Right atrium auricular region (tissue), 2 donors: ENCODE measurements at regions not wholly inside any gene's neighbourhood (a gene's known extent, or its start where the extent isn't known, plus 50 kb on each side); places are given as distances from the start of the nearest gene placed in this dataset.

ENCODE experiments used
- DNase-seq: peaks from one replicate; pipeline ENCODE4 v3.0.0-alpha.2; 2019; ENCODE audit warnings: low spot score
- H3K27ac ChIP-seq, 2 donors: fragments of 200-600 bp; sonication (generic); 1 replicate in 1 of 2; 2 replicates in 1 of 2; pipeline ENCODE4 v1.5.1; 2016 to 2019
- H3K27me3 ChIP-seq, 2 donors: fragments of 200-600 bp; sonication (generic); one replicate each; pipeline versions ENCODE4 v1.5.1 to v1.6.0; 2017 to 2019
- H3K36me3 ChIP-seq: fragments of 200-600 bp; sonication (generic); one replicate; pipeline ENCODE4 v1.5.1; 2016
- H3K4me1 ChIP-seq, 2 donors: fragments of 200-600 bp; sonication (generic); one replicate each; pipeline versions ENCODE4 v1.5.1 to v1.6.0; 2017 to 2019
- H3K4me3 ChIP-seq, 2 donors: fragments of 200-600 bp; sonication (generic); 1 replicate in 1 of 2; 2 replicates in 1 of 2; pipeline ENCODE4 v1.5.1; 2017 to 2019; ENCODE audit warnings: mild to moderate bottlenecking in 1 of 2, moderate library complexity in 1 of 2
- H3K9me3 ChIP-seq, 2 donors: fragments of 200-600 bp; sonication (generic); one replicate each; pipeline ENCODE4 v1.5.1; 2019
- CTCF ChIP-seq, 2 donors: fragments of 200-600 bp; sonication (generic); IDR thresholded peaks; one replicate each; pipeline ENCODE4 v1.5.1; 2019; ENCODE audit warnings: antibody characterized with exemption in 2 of 2

DNA sequence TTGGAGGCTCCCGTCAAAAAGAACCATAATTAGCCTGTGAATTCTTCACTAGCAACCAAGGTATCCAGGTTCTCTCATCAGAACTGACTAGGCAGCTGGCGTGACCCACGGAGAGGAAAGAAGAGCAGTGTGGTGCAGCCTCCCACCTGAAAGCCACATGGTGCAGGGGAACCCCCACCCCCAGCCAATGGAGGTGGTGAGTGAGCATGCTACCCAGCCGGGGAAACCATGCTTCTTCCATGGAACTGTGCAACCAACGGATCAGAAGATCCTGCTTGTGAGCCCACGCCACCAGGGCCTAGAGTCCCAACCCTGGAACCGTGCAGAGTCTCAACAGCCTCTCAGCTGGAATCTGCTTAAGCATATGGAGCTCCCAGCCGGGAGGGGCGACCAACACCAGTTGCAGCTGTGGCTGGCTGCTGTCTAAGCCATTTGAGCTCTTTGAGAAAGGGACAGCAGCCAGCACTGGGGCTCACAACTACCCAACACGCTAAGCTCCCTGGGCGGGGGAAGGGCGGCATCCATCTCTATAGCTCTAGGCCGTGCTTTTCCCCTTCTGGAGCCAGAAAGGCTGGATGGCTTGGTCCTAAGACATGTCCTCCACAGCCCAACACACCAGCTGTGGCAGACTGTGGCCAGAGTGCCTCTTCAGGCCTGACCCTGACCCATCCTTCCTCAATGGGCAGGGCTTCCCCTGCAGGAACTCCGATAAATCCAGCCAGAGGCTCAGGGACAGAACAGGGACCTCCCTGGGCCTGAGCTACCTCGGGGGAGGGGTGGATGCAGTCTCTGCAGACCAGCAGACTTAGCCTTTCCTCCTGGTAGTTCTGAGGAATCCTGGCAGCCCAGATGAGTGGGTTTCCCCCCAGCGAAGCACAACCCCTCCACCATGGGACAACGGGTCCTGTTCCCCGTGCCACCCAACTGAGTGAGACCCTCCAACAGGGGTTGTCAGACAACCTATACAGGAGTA, 151.4 kb upstream of the NXPH2 start:
- DNase-seq: no peak
- Histone ChIP-seq H3K4me3 (no peak overlapping the region), H3K27me3 (no peaks in the 10 kb centered on the region), H3K36me3 (no peaks in the 10 kb centered on the region), H3K4me1 (no peaks in the 10 kb centered on the region), H3K9me3 (no peaks in the 10 kb centered on the region), H3K27ac (no peak overlapping the region)
- no peak for TF ChIP-seq CTCF (IDR thresholded peaks at IDR 0.05)

DNA sequence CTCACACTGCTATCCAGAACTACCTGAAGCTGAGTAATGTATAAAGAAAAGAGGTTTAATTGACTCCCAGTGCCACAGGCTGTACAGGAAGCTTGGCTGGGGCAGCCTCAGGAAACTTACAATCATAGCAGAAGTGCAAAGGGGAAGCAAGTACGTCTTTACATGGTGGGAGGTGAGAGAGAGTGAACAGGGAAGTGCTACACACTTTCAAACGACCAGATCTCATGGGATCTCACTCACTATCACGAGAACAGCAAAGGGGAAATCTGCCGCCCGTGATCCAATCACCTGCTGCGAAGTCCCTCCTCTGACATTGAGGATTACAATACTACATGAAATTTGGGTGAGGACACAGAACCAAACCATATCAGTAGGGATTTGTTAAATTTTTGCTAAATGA, 150.4 kb upstream of the NXPH2 start:
- no peak for DNase-seq
- no peak overlapping the region for H3K4me3 ChIP-seq
- no peaks in the 10 kb centered on the region for H3K9me3 ChIP-seq
- no peaks in the 10 kb centered on the region for H3K4me1 ChIP-seq
- no peaks in the 10 kb centered on the region for H3K27me3 ChIP-seq
- H3K27ac ChIP-seq: no peak overlapping the region
- no peaks in the 10 kb centered on the region for H3K36me3 ChIP-seq
- no peak for TF ChIP-seq CTCF (IDR thresholded peaks at IDR 0.05)

DNA sequence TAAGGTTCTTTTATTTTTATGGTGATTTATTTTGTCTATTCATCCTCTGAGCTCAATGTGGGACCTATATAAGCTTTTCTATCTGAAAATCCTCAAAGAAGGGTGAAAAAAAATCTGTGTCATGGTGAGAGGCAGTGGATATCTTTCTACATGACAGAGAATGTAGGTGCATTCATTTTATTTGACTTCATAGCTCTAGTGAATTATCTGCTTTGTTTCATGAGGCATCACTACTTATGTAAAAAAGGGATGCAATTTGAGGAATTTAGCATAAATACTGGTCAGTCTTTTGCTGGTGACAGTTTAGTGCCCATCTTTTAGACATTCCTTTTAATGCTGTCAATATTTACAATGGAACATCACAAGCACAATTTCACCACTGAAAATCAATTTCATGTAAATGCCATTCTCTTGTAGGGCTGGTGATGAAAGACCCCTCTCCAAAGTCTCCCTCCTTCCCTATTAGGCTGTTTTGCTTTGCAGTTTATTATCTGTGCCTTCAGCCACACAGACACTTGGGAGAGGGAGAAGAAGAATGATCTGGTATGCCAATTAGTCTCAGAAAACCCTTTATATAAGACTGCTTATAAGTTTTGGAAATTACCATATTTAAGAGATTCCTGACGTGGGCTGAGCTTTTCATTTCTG, 148.3 kb upstream of the NXPH2 start:
- DNase-seq: no peak
- Histone ChIP-seq H3K4me3 (no peak overlapping the region), H3K27ac (no peak overlapping the region), H3K4me1 (no peaks in the 10 kb centered on the region), H3K36me3 (no peaks in the 10 kb centered on the region), H3K27me3 (no peaks in the 10 kb centered on the region), H3K9me3 (no peaks in the 10 kb centered on the region)
- no peak for TF ChIP-seq CTCF (IDR thresholded peaks at IDR 0.05)

- no peak overlapping the region for H3K4me3 ChIP-seq
- H3K4me1 ChIP-seq: no peaks in the 10 kb centered on the region
- H3K27me3 ChIP-seq: no peaks in the 10 kb centered on the region
- no peaks in the 10 kb centered on the region for H3K9me3 ChIP-seq
- no peak overlapping the region for H3K27ac ChIP-seq
- TF ChIP-seq CTCF (IDR thresholded peaks at IDR 0.05): peak in 1 of 2 donors; percentile 39
- no peak for DNase-seq
- no peaks in the 10 kb centered on the region for H3K36me3 ChIP-seq
Observed at GRCh38 chr2:138922973-138923563, 142.9 kb upstream of the NXPH2 start.

DNA sequence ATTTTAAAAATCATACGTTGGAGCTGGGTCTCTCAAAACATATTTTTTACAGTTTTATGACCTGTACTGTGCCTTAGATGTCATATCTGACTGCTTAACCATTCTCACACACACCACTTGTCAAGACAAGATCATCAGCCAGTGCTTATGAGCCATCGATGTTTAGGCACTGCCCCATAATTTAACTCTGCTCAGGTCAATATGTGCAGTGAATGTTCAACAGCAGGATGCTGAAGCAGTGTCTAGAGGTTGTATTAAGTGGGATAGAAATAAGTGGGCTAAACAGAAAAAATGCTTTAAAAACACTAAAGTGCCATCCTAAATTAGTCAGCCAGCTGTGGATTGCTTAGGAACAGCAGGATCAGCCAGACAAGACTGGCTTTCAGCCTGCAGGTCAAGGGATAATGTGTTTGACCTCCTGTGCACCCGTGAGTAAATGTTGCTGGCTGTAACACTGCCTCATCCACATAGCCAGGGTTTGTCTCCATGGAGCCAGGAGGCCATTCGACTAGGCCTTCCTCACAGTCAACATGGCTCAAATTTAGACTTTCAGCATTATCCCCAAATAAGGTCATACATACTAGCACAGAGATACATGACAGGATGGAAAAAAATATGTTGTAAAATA, 139.0 kb upstream of the NXPH2 start:
- Histone ChIP-seq H3K27me3 (no peaks in the 10 kb centered on the region), H3K4me1 (no peaks in the 10 kb centered on the region), H3K4me3 (no peak overlapping the region), H3K27ac (no peak overlapping the region), H3K36me3 (no peaks in the 10 kb centered on the region), H3K9me3 (no peaks in the 10 kb centered on the region)
- no peak for DNase-seq
- no peak for TF ChIP-seq CTCF (IDR thresholded peaks at IDR 0.05)
